Mucosa of gallbladder (tissue), 1 donor: ENCODE measurements at regions not wholly inside any gene's neighbourhood (a gene's known extent, or its start where the extent isn't known, plus 50 kb on each side); places are given as distances from the start of the nearest gene placed in this dataset.
"Not testable (repeated sequence)": the region's sequence is repeated elsewhere in the genome, so short reads cannot be mapped to it uniquely, and the experiment has no call there.

ENCODE experiments used
- DNase-seq: peaks from one replicate; pipeline ENCODE4 v3.0.0-alpha.2; 2020; ENCODE audit warnings: low spot score
- donor health status: DM: no; HTN: no; CAD: no.

- DNase-seq = no peak
These were observed 239.6 kb upstream of the TUSC1 start for GRCh38 chr9:25917731-25918362.

DNA sequence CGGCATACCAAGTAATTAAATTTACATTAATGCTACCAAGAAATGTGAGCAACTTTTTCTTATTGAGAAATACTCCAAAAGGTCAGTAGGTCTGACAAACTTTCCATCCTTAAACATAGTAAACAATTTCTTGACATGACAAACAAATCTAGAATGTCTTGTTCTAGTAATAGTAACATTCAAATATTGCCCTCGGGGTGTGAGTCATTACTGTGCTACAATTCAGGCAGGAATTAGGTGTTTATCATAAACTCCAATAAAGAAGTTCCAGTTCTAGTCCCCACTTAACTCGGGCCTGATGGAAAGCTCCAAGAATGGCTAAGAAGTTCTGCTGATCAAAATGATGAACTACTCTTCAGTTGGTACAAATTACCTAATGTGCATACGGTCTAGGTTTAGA, 235.6 kb upstream of the TUSC1 start:
- DNase-seq = no peak

- no peak for DNase-seq
These were observed 226.5 kb upstream of the TUSC1 start for GRCh38 chr9:25904701-25905100.

GRCh38 chr9:25891527-25891926, 213.3 kb upstream of the TUSC1 start:
- no peak for DNase-seq

DNA sequence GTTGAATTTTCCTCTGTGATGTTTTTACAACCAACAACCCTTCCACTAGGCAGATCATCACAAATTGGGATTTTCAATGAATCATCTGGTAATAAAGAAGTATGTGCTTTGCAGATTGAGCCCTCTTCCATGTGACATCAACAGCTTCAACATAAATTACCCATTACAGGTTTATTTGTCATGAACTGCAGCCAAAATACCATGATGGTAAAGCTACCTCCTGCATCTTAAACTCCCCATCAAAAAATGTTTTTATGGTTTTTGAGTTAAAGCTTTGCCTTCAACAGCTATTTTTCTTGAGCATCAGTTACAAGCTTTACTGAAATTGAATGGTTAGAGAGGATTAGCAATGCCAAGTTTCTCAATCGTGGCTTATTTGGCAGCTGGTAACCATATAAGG, 211.4 kb upstream of the TUSC1 start:
- no peak for DNase-seq

GRCh38 chr9:25876248-25876647, 198.0 kb upstream of the TUSC1 start:
- DNase-seq = no peak

DNA sequence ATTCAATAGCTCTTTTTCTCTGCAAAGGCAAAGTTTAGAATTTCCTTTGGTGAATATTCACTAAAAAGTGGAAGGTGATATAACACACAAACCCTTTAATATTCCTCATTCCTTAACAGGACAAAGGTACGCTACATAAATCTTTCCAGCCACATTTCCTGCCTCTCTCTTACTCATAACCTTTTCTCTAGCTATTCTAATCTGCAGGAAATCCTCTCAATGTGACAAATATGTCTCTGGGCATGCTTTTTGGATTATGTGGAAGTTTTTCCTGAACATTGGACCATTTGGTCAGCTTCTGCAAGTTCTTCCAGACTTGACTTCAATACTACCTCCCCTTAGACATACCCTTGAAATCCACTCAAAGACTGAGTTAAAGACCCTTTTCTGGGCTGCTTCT, 186.3 kb upstream of the TUSC1 start:
- DNase-seq = no peak

GRCh38 chr9:25861421-25861820, 183.2 kb upstream of the TUSC1 start:
- no peak for DNase-seq

GRCh38 chr9:25857147-25857546, 178.9 kb upstream of the TUSC1 start:
- no peak for DNase-seq

- no peak for DNase-seq
These were observed 172.6 kb upstream of the TUSC1 start for GRCh38 chr9:25850803-25851202.

GRCh38 chr9:25845867-25846266, 167.6 kb upstream of the TUSC1 start:
- DNase-seq = no peak

- DNase-seq = no peak
These were observed 152.1 kb upstream of the TUSC1 start for GRCh38 chr9:25830381-25830780.

GRCh38 chr9:25827626-25828025, 149.4 kb upstream of the TUSC1 start:
- DNase-seq = no peak

GRCh38 chr9:25816439-25816838, 138.2 kb upstream of the TUSC1 start:
- no peak for DNase-seq

GRCh38 chr9:25814023-25814422, 135.8 kb upstream of the TUSC1 start:
- no peak for DNase-seq

- DNase-seq = no peak
These were observed 135.2 kb upstream of the TUSC1 start for GRCh38 chr9:25813478-25813877.

DNA sequence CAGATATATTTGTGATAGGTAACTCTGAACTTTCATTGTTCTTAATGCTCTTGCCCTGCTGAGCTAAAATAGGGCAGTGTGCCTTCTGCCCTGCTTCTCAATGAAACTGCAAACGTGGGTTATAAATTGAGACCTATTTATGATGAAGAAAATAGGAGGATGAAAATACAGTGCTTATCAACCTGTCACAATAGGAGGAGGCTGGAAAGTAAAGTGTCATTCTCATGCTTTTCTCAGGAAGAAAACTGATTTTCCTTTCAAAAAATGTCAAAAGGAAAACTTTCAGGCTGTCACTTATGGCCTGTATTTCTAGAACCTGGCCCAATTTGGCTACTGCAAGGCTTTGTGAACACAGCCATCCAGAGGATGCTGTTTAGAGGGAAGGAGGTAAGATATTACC, 130.3 kb upstream of the TUSC1 start:
- DNase-seq = no peak

DNA sequence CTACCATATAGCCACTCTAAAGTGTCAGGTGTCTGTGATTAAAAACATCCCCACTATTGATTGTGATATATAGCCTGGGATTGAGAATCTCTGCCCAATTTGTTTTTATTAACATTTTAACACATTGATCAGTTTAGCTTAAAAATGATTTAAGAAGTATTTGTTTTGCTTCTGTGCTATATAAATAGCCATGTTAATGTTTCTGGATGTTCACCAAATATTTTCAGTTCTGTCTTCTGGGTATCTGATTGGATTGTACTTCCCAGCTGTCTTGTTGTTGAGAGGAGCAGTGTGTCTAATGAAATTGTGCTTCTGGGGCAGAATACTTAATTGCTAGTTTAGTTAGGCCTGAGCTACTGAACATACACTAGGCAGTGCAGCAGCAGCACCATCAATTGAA, 126.6 kb upstream of the TUSC1 start:
- DNase-seq = no peak

- DNase-seq = not testable (repeated sequence)
These were observed 123.7 kb upstream of the TUSC1 start for GRCh38 chr9:25801989-25802388.

DNA sequence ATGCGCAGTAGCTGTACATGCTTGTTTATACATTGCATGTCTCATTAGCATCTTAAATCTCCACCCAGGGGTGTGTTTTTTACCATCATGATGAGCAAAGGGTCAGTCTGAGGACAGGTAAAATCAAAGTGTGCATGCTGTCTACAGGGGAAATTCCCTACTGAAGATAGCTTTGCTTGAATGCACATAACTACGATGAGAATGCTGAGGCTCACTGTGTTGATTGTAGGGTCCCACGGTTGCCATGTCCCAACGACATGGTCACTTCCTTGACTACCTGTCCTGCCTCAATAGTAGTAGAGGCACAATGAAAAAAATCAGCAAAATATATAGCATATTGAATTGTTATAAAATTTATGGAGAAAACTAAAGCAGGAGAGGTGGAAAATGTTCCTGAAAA, 95.6 kb upstream of the TUSC1 start:
- DNase-seq = no peak

DNA sequence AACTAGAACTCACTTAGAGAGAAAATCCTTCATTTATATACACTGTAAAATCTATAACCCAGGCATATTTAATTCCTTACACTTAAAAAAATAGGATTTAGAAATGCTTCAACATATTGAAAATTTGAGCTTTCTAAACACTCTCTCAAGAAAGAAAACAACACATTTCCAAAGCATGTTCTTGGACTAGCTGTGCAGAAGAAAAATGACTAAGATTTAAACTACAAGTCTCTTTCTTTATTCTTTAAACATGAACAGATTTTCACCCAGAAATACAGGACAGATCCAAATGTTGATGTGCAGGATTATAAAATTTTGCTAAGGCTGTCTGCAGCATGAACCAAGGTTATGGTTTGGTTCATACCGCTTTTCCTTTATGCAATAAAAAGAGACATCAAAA, 77.7 kb upstream of the TUSC1 start:
- DNase-seq = no peak

DNA sequence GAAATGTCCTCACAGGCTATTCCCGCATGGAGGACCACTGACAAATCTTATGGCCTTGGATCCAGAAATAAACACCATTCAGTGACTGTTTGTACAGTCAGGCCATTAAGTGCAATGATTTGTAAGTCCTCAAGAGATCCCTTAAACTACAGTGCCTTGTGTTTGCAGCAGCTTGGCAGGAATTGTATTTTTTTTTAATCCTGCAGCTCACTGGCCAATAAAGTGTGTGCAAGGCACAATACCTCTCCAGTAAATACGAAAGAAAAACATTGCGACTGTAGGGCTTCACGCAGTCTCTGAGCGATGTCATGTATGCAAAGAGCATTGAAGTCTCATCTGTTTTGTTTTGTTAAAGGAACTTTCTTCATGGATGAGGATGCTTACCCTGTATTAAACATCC, 74.2 kb upstream of the TUSC1 start:
- DNase-seq = no peak

GRCh38 chr9:25742256-25742655, 64.0 kb upstream of the TUSC1 start:
- DNase-seq = no peak

DNA sequence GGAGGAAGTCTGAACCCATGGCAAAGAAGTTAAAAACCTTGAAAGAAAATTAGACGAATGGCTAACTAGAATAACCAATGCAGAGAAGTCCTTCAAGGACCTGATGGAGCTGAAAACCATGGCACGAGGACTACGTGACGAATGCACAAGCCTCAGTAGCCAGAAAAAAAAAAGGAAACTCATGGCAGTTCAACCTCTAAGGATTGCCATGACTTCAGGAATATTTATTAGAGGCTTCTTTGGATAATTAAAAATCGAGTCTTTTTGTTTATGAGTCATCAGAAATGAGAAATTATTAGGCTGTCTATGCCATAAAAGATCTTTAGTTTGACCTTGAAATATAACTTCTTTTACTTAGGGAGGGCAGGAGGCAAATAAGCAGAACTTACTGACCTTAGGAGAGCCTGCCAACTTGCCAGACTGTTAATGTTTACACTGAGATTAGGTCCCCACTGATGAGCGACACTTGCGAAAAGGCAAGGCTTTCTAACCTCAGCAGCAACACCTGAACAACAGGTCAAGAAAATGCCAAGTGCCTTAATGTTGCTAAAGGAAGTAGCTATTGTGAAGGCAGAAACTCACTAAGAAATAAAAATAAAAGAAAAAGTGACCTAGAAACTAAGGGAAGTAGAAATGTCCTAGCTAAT, 55.2 kb upstream of the TUSC1 start:
- DNase-seq = no peak
